Astrocyte of the cerebellum (primary cell): ENCODE measurements at regions not wholly inside any gene's neighbourhood (a gene's known extent, or its start where the extent isn't known, plus 50 kb on each side); places are given as distances from the start of the nearest gene placed in this dataset.

Experiments used
- DNase-seq: peaks from one replicate; pipeline ENCODE4 v3.0.0-alpha.2; 2011; ENCODE audit warnings: low read depth
- H3K4me3 ChIP-seq: 2 replicates; pipeline ENCODE4 v1.5.1; 2011; ENCODE audit warnings: mild to moderate bottlenecking, low read depth, low read length, moderate library complexity
- in situ Hi-C: cut with HindIII; loops from 2 replicates; pipeline ENCODE4 v1.10.0; 2017; ENCODE audit warnings: low sequenced_read_pairs
- TF ChIP-seq, protein P1 (sequence below): IDR thresholded peaks from 2 replicates; pipeline ENCODE4 v1.5.1; 2012; ENCODE audit warnings: low read length, low read depth, moderate library complexity, mild to moderate bottlenecking; ENCODE audit errors: missing control alignments

DNA sequence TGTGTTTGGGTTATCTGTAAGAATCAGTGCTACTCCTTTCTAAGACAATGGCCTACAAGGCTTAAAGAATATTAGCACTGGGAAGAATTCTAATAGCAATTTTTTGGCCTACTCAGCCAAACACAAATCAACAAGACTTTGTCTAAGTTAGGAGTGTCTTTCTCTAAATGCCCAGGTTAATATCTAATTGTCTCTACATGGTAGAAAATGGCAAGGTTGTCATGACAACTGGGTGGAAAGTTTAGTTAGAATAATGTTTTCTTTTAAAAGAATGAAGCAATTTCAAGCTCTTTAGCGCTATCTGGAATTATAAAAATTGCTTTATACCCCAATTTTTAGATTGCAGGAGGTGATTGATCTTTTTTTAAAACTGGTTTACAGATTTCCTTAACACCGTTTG, 396.8 kb downstream of the TUSC7 start:
- in situ Hi-C loops: no loop called here
- TF ChIP-seq, protein P1, sequence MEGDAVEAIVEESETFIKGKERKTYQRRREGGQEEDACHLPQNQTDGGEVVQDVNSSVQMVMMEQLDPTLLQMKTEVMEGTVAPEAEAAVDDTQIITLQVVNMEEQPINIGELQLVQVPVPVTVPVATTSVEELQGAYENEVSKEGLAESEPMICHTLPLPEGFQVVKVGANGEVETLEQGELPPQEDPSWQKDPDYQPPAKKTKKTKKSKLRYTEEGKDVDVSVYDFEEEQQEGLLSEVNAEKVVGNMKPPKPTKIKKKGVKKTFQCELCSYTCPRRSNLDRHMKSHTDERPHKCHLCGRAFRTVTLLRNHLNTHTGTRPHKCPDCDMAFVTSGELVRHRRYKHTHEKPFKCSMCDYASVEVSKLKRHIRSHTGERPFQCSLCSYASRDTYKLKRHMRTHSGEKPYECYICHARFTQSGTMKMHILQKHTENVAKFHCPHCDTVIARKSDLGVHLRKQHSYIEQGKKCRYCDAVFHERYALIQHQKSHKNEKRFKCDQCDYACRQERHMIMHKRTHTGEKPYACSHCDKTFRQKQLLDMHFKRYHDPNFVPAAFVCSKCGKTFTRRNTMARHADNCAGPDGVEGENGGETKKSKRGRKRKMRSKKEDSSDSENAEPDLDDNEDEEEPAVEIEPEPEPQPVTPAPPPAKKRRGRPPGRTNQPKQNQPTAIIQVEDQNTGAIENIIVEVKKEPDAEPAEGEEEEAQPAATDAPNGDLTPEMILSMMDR: no peak
- DNase-seq: no peak
- H3K4me3 ChIP-seq: no peak overlapping the region

DNA sequence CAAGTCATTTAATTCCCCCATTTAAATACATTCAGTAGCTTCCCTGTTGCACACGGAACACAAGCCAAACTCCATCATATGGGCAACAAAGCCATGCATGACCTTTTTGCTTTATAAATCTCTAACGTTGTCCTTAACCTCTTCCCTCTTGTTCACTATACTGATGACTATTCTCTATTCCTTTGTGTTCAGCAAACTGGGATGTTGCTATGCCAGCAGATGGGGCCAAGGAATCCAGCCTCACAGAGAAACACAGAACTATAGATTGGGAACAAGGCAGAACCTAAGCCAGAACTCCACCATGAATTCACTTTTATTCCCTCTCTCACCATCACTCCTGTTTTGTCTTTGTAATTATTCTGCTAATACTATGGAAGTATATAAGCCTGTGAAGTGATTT, 398.4 kb downstream of the TUSC7 start:
- in situ Hi-C loops: no loop called here
- no peak overlapping the region for H3K4me3 ChIP-seq
- TF ChIP-seq, protein P1: no peak
- no peak for DNase-seq

DNA sequence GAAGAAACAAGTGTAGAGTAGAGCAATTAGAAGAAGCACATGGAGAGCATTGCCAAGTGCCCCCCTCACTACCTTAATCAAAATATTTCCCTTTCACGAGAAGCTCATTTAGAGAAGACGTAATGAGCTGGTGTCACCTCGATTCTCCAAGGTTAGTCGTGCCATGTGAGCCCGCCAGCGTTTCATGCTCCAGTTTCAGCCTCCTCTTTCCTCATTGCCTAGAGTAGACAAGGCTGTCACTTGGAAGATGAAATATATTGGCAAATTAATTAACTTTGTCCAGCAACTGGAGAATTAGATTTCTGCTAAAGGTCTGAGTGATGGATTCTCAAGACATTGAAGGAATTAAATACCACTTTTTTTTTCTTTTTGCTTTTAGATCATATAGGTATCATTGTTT, 399.6 kb downstream of the TUSC7 start:
- TF ChIP-seq, protein P1: no peak
- H3K4me3 ChIP-seq: no peak overlapping the region
- in situ Hi-C loops: no loop called here
- no peak for DNase-seq

DNA sequence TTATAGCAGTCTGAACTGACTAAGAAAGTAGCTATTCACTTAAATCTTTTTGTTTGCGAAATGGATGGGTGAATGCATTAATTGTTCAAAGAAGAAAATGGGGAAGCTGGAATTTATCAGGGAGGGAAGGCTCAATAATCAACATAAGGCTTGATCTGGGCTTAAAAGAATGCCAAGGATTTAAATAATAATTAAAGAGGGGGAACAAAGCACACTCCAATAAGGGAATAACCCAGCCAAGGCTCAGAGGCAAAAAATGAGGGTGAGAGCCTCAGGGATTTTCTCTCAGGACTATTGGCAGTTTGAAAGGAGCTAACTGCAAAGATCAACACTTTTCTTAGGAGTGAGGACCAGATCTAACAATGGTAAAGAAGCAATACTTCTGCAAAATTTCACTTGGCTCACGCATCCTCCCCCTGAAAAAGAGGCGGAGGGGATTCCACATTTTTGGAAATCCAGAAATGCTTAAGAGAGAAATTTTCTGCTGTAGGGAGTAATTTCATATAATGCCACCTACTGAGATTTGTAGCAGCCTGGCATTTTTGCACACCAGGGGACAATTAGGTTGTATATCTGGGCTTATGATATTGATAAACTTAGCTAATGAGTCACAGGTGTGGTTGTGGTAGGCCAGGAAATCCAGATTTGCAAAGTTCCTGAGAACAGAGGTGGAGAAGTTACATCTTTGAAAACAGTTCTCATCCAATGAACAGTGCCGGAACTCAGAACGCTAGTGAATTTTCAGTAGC, 405.1 kb downstream of the TUSC7 start:
- DNase-seq: peak; percentile 5
- H3K4me3 ChIP-seq: no peak overlapping the region
- in situ Hi-C loops: no loop called here
- TF ChIP-seq, protein P1: no peak

DNA sequence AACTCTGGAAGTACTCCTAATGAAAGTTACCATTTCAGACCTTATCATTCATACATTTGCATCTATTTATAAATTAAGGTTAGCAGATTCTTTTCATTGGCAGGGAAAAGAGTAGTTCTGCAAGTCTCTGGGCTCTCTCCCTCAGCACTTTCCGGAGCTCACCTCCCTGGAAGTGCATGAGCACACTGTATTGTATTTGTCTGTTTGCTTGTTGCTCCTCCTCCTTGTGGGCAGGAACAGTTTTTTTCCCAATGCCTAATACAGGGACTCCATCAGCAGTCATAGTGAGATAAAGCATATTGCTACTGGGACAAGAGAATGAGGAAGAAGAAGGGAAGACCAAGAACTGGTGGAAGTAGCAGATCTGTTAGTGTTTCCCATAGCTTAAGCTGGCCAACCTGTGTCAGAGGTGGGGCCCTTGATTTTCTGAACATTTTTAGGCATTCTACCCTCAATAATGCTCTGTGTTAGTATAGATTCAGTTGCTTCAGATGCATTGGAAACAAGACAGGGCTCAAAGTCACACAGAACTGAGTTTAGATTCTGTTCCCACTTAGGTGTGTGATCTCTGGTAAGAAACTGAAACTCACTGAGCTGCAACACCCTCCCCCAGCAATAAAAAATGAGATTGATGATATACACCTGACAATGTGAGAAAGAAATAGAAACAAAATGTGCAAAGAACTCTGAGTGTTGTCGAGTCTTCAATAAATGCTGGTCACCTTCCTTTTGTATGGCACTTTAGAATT, 407.8 kb downstream of the TUSC7 start:
- H3K4me3 ChIP-seq: no peak overlapping the region
- TF ChIP-seq, protein P1: no peak
- no peak for DNase-seq
- in situ Hi-C loops: no loop called here

DNA sequence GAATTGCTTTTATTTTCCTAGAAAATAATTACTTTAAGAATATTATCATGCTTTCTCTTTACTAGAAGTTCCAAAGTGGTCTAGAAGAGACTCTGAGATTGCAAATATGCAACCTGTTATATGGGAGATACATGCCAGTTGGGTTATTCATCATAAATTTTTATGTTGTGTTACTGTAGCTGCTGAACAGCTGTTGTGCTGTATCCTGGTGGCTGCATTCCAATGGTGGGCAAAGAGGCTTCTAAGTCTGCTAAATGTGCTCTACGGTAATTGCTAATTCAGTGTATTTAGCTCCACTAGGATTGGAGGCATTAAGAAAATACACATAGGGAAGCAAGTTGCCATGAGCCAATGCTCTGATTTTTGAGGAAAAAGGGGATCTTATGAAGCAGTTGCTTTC, 409.0 kb downstream of the TUSC7 start:
- TF ChIP-seq, protein P1: no peak
- H3K4me3 ChIP-seq: no peak overlapping the region
- DNase-seq: no peak
- in situ Hi-C loops: no loop called here
